ENCODE measurements at regions not wholly inside any gene's neighbourhood (a gene's known extent, or its start where the extent isn't known, plus 50 kb on each side); places are given as distances from the start of the nearest gene placed in this dataset.

- no peaks in the 10 kb centered on the region for H3K9me2 ChIP-seq (ENCODE audit: insufficient read depth, low read length)
- H2AFZ ChIP-seq (ENCODE audit: low read depth, low read length): no peak overlapping the region
- H3K27me3 ChIP-seq (ENCODE audit: insufficient read depth, low read depth, low read length): no peaks in the 10 kb centered on the region
- H3K4me2 ChIP-seq (ENCODE audit: low read length): no peak overlapping the region
- H3K27ac ChIP-seq (ENCODE audit: low read length): no peak overlapping the region
- H3K9ac ChIP-seq (ENCODE audit: low read length): no peak overlapping the region
- no peaks in the 10 kb centered on the region for H3K79me2 ChIP-seq (replicated peaks; ENCODE audit: insufficient read depth, low read length)
- no peaks in the 10 kb centered on the region for H3F3A ChIP-seq (ENCODE audit: insufficient read depth, low read length, poor library complexity, severe bottlenecking)
- H4K20me1 ChIP-seq (ENCODE audit: insufficient read depth): no peaks in the 10 kb centered on the region
- no peaks in the 10 kb centered on the region for H3K9me3 ChIP-seq (ENCODE audit: low read length)
- no peaks in the 10 kb centered on the region for H3K36me3 ChIP-seq (ENCODE audit: insufficient read depth, low read length)
- no peak overlapping the region for H3K4me3 ChIP-seq (ENCODE audit: low read length)
- TF ChIP-seq TAF1 (IDR thresholded peaks at IDR 0.05; ENCODE audit: low read depth) (no peak), POLR2AphosphoS5 (IDR thresholded peaks at IDR 0.05) (no peak), EZH2 (IDR thresholded peaks at IDR 0.05; ENCODE audit: borderline replicate concordance, insufficient read depth, low read length, poor library complexity, severe bottlenecking) (no peak), MXI1 (conservative IDR thresholded peaks at IDR 0.05; ENCODE audit: poor library complexity, severe bottlenecking) (no peak), SMC3 (conservative IDR thresholded peaks at IDR 0.05; ENCODE audit: poor library complexity) (no peak), REST (IDR thresholded peaks at IDR 0.05; ENCODE audit: borderline replicate concordance) (no peak), RAD21 (conservative IDR thresholded peaks at IDR 0.05) (no peak), CTCF (IDR thresholded peaks at IDR 0.05; ENCODE audit: poor library complexity, severe bottlenecking) (no peak), EP300 (conservative IDR thresholded peaks at IDR 0.05; ENCODE audit: poor library complexity, severe bottlenecking) (no peak)
Measured at GRCh38 chr20:56786503-56786902, 157.4 kb downstream of the TFAP2C start.

- Histone ChIP-seq H3K9me2 (ENCODE audit: insufficient read depth, low read length) (no peaks in the 10 kb centered on the region), H3K27ac (ENCODE audit: low read length) (no peak overlapping the region), H3K9me3 (ENCODE audit: low read length) (no peaks in the 10 kb centered on the region), H3K36me3 (ENCODE audit: insufficient read depth, low read length) (no peaks in the 10 kb centered on the region), H3K4me3 (ENCODE audit: low read length) (no peak overlapping the region), H3K79me2 (replicated peaks; ENCODE audit: insufficient read depth, low read length) (no peaks in the 10 kb centered on the region), H2AFZ (ENCODE audit: low read depth, low read length) (no peak overlapping the region), H3F3A (ENCODE audit: insufficient read depth, low read length, poor library complexity, severe bottlenecking) (no peaks in the 10 kb centered on the region), H3K27me3 (ENCODE audit: insufficient read depth, low read depth, low read length) (no peaks in the 10 kb centered on the region), H4K20me1 (ENCODE audit: insufficient read depth) (no peaks in the 10 kb centered on the region), H3K9ac (ENCODE audit: low read length) (no peak overlapping the region), H3K4me2 (ENCODE audit: low read length) (no peak overlapping the region)
- TF ChIP-seq REST (IDR thresholded peaks at IDR 0.05; ENCODE audit: borderline replicate concordance): no peak
- no peak for TF ChIP-seq SMC3 (conservative IDR thresholded peaks at IDR 0.05; ENCODE audit: poor library complexity)
- TF ChIP-seq EZH2 (IDR thresholded peaks at IDR 0.05; ENCODE audit: borderline replicate concordance, insufficient read depth, low read length, poor library complexity, severe bottlenecking): no peak
- no peak for TF ChIP-seq RAD21 (conservative IDR thresholded peaks at IDR 0.05)
- no peak for TF ChIP-seq POLR2AphosphoS5 (IDR thresholded peaks at IDR 0.05)
Measured at GRCh38 chr20:56788041-56788670, 159.1 kb downstream of the TFAP2C start.
